Loucy (cell line): ENCODE measurements at regions not wholly inside any gene's neighbourhood (a gene's known extent, or its start where the extent isn't known, plus 50 kb on each side); places are given as distances from the start of the nearest gene placed in this dataset.
"Not testable (repeated sequence)": the region's sequence is repeated elsewhere in the genome, so short reads cannot be mapped to it uniquely, and the experiment has no call there.

Experiments used
- H2AFZ ChIP-seq: fragments of 200-600 bp; sonication (generic); 2 replicates; pipeline ENCODE4 v1.6.0; 2016; ENCODE audit warnings: antibody characterized with exemption, mild to moderate bottlenecking, low read length, moderate library complexity
- H3F3A ChIP-seq: fragments of 200-600 bp; 2 replicates; pipeline ENCODE4 v1.6.0; 2016; ENCODE audit warnings: antibody characterized with exemption, low read depth, mild to moderate bottlenecking
- H3K27me3 ChIP-seq: fragments of 200-600 bp; sonication (generic); 2 replicates; pipeline ENCODE4 v1.6.1; 2014; ENCODE audit warnings: low read length, mild to moderate bottlenecking; ENCODE audit not compliant: insufficient read depth, poor library complexity, severe bottlenecking
- H3K36me3 ChIP-seq: fragments of 200-600 bp; sonication (generic); 2 replicates; pipeline ENCODE4 v1.6.1; 2016; ENCODE audit warnings: low read length; ENCODE audit not compliant: insufficient read depth
- H3K4me1 ChIP-seq: fragments of 200-600 bp; sonication (generic); 2 replicates; pipeline ENCODE4 v1.5.1; 2014; ENCODE audit warnings: low read length, mild to moderate bottlenecking; ENCODE audit not compliant: insufficient read depth, poor library complexity, severe bottlenecking
- H3K4me2 ChIP-seq: fragments of 200-600 bp; sonication (generic); 2 replicates; pipeline ENCODE4 v1.6.0; 2014; ENCODE audit warnings: antibody characterized with exemption, low read length, low read depth, mild to moderate bottlenecking; ENCODE audit not compliant: poor library complexity, severe bottlenecking
- H3K4me3 ChIP-seq: fragments of 200-600 bp; sonication (generic); 2 replicates; pipeline ENCODE4 v1.5.1; 2014; ENCODE audit warnings: low read length, mild to moderate bottlenecking, mixed read lengths; ENCODE audit not compliant: poor library complexity, severe bottlenecking
- H3K79me2 ChIP-seq: fragments of 200-600 bp; sonication (generic); 2 replicates; pipeline ENCODE4 v1.6.1; 2014; ENCODE audit warnings: low read length; ENCODE audit not compliant: insufficient read depth
- H3K9ac ChIP-seq: fragments of 200-600 bp; sonication (generic); 2 replicates; pipeline ENCODE4 v1.6.0; 2014; ENCODE audit warnings: mild to moderate bottlenecking, low read depth, low read length, moderate library complexity; ENCODE audit not compliant: poor library complexity, severe bottlenecking
- H3K9me2 ChIP-seq: fragments of 200-600 bp; sonication (generic); replicated peaks from 2 replicates; pipeline ENCODE4 v1.6.1; 2016; ENCODE audit warnings: low read depth, low read length, mixed read lengths
- H3K9me3 ChIP-seq: fragments of 200-600 bp; sonication (generic); 2 replicates; pipeline ENCODE4 v1.6.1; 2014; ENCODE audit warnings: mild to moderate bottlenecking, antibody characterized with exemption, low read length, low read depth; ENCODE audit not compliant: insufficient read depth
- H4K20me1 ChIP-seq: fragments of 200-600 bp; sonication (generic); 2 replicates; pipeline ENCODE4 v1.6.0; 2014; ENCODE audit warnings: antibody characterized with exemption, low read length, mild to moderate bottlenecking; ENCODE audit not compliant: insufficient read depth, poor library complexity, severe bottlenecking
- CTCF ChIP-seq: fragments of 200-600 bp; sonication (generic); conservative IDR thresholded peaks from 2 replicates; pipeline ENCODE4 v1.5.1; 2014; ENCODE audit warnings: mild to moderate bottlenecking, antibody characterized with exemption, low read length
- EZH2phosphoT487 ChIP-seq: fragments of 200-600 bp; IDR thresholded peaks from 2 replicates; pipeline ENCODE4 v1.6.1; 2018; ENCODE audit warnings: antibody characterized with exemption, mild to moderate bottlenecking, moderate library complexity, borderline replicate concordance

- no peak overlapping the region for H2AFZ ChIP-seq
Measured at GRCh38 chr3:181935915-181936314, 224.2 kb downstream of the SOX2 start.

GRCh38 chr3:181936774-181937173 lies 225.0 kb downstream of the SOX2 start:
- no peak overlapping the region for H3K9ac ChIP-seq
- no peaks in the 10 kb centered on the region for H4K20me1 ChIP-seq
- H3K4me2 ChIP-seq, result no peak overlapping the region
- no peaks in the 10 kb centered on the region for H3K79me2 ChIP-seq
- H3K4me1 ChIP-seq, result no peaks in the 10 kb centered on the region
- H3K27me3 ChIP-seq, result no peaks in the 10 kb centered on the region
- H3K9me2 ChIP-seq, result no peaks in the 10 kb centered on the region
- H3K9me3 ChIP-seq, result no peaks in the 10 kb centered on the region
- no peaks in the 10 kb centered on the region for H3K36me3 ChIP-seq
- H3K4me3 ChIP-seq, result no peak overlapping the region
- no peak overlapping the region for H2AFZ ChIP-seq
- TF ChIP-seq EZH2phosphoT487 (no peak), CTCF (no peak)
- H3F3A ChIP-seq, result no peaks in the 10 kb centered on the region

More at GRCh38 chr3:181935915-181936314, 224.2 kb downstream of the SOX2 start:
- no peaks in the 10 kb centered on the region for H3K27me3 ChIP-seq
- no peaks in the 10 kb centered on the region for H4K20me1 ChIP-seq
- H3K9me2 ChIP-seq, result no peaks in the 10 kb centered on the region
- no peak overlapping the region for H3K9ac ChIP-seq
- H3F3A ChIP-seq, result no peaks in the 10 kb centered on the region
- H3K36me3 ChIP-seq, result no peaks in the 10 kb centered on the region
- no peaks in the 10 kb centered on the region for H3K4me1 ChIP-seq
- H3K79me2 ChIP-seq, result no peaks in the 10 kb centered on the region
- H3K4me2 ChIP-seq, result no peak overlapping the region
- TF ChIP-seq CTCF (no peak), EZH2phosphoT487 (no peak)
- no peak overlapping the region for H3K4me3 ChIP-seq
- no peaks in the 10 kb centered on the region for H3K9me3 ChIP-seq

GRCh38 chr3:181938580-181938979 lies 226.9 kb downstream of the SOX2 start:
- not testable (repeated sequence) for H2AFZ ChIP-seq, H3F3A ChIP-seq, H3K9ac ChIP-seq, H3K9me2 ChIP-seq, H3K4me2 ChIP-seq, H3K4me1 ChIP-seq, H3K9me3 ChIP-seq, H3K79me2 ChIP-seq, H3K36me3 ChIP-seq, H4K20me1 ChIP-seq, H3K27me3 ChIP-seq, H3K4me3 ChIP-seq

- no peak overlapping the region for H3K9ac ChIP-seq
- no peaks in the 10 kb centered on the region for H3K9me2 ChIP-seq
- no peaks in the 10 kb centered on the region for H4K20me1 ChIP-seq
- no peak overlapping the region for H2AFZ ChIP-seq
- no peaks in the 10 kb centered on the region for H3K79me2 ChIP-seq
- H3K4me1 ChIP-seq, result no peaks in the 10 kb centered on the region
- no peaks in the 10 kb centered on the region for H3K36me3 ChIP-seq
- H3K27me3 ChIP-seq, result no peaks in the 10 kb centered on the region
- no peak overlapping the region for H3K4me2 ChIP-seq
- no peak overlapping the region for H3K4me3 ChIP-seq
- H3K9me3 ChIP-seq, result no peaks in the 10 kb centered on the region
- H3F3A ChIP-seq, result no peaks in the 10 kb centered on the region
- TF ChIP-seq EZH2phosphoT487 (no peak), CTCF (no peak)
Measured at GRCh38 chr3:181940703-181941102, 229.0 kb downstream of the SOX2 start.
